ENCODE measurements at regions not wholly inside any gene's neighbourhood (a gene's known extent, or its start where the extent isn't known, plus 50 kb on each side); places are given as distances from the start of the nearest gene placed in this dataset.

GRCh38 chr16:61590577-61590976 lies 445.7 kb downstream of the CDH8 start:
- no peak for TF ChIP-seq CTCF (conservative IDR thresholded peaks at IDR 0.05 in 1 of 2, IDR thresholded peaks at IDR 0.05 in 1 of 2; ENCODE audit: extremely low read depth in 1 of 2, insufficient read depth in 1 of 2, low read depth in 1 of 2, low read length in 2 of 2)
- no peak for TF ChIP-seq EZH2 (IDR thresholded peaks at IDR 0.05; ENCODE audit: borderline replicate concordance, low read length)
